A549 (cell line): ENCODE measurements at regions not wholly inside any gene's neighbourhood (a gene's known extent, or its start where the extent isn't known, plus 50 kb on each side); places are given as distances from the start of the nearest gene placed in this dataset.

Experiments
- ATAC-seq, 2 experiments: fragments of 200-7000 bp in 1 of 2; fragments of >200 bp in 1 of 2; cut with Nextera tagmentation in 1 of 2; cut with Tn5 transposase in 1 of 2; 3 replicates each; pipeline versions ENCODE4 v1.8.0 to v1.9.1; 2018 to 2020; ENCODE audit warnings: mild to moderate bottlenecking in 1 of 2, moderate library complexity in 1 of 2
- CTCF ChIA-PET: fragments of 300-600 bp; sonication (Branson Sonifier 250); formaldehyde crosslinking; extraction: SDS; loops from one replicate; lab custom pipeline; 2021; ENCODE audit warnings: antibody characterized with exemption, inconsistent platforms; lab: Yijun Ruan, JAX
- POLR2A ChIA-PET: fragments of 350-600 bp; formaldehyde crosslinking; extraction: SDS; loops from one replicate; lab custom pipeline; 2021; ENCODE audit warnings: antibody characterized with exemption, inconsistent platforms; lab: Yijun Ruan, JAX
- DNase-seq, 2 experiments: peaks; one replicate each; pipeline versions ENCODE4 v3.0.0 to v3.0.0-alpha.2; 2011 to 2016; ENCODE audit warnings: low read depth in 1 of 2, low spot score in 1 of 2
- FAIRE-seq: peaks from 2 replicates; lab custom pipeline; 2011; peaks lifted over from hg19 to GRCh38; lab: Jason Lieb, UNC
- H3K27ac ChIP-seq, 2 experiments: fragments of >200 bp; sonication (Bioruptor Twin); formaldehyde crosslinking; 3 replicates each; pipeline ENCODE4 v1.5.1; 2016 to 2017
- H3K4me1 ChIP-seq: fragments of >200 bp; sonication (Bioruptor Twin); formaldehyde crosslinking; 3 replicates; pipeline ENCODE4 v1.6.1; 2016
- H3K4me2 ChIP-seq: fragments of >200 bp; sonication (Bioruptor Twin); formaldehyde crosslinking; 3 replicates; pipeline ENCODE4 v1.6.1; 2016
- H3K4me3 ChIP-seq: fragments of >200 bp; sonication (Bioruptor Twin); formaldehyde crosslinking; 3 replicates; pipeline ENCODE4 v1.5.1; 2016
- H3K9me3 ChIP-seq: fragments of >200 bp; sonication (Bioruptor Twin); formaldehyde crosslinking; 3 replicates; pipeline ENCODE4 v1.6.1; 2016
- ATOH8 ChIP-seq: fragments of 250-450 bp; sonication (Bioruptor Pico); IDR thresholded peaks from 2 replicates; pipeline ENCODE4 v1.5.0; 2020; ENCODE audit warnings: low read depth, mild to moderate bottlenecking, moderate library complexity
- CBX8 ChIP-seq: fragments of 200-600 bp; sonication (generic); IDR thresholded peaks from 2 replicates; pipeline ENCODE4 v1.6.1; 2016
- CEBPB ChIP-seq, 2 experiments: fragments of >200 bp in 1 of 2; sonication (Bioruptor Twin) in 1 of 2; formaldehyde crosslinking in 1 of 2; IDR thresholded peaks; 2 replicates each; pipeline ENCODE4 v1.6.1; 2012 to 2016
- CHD2 ChIP-seq: fragments of 150-350 bp; IDR thresholded peaks from 2 replicates; pipeline ENCODE4 v1.6.1; 2014; ENCODE audit warnings: low read length; ENCODE audit not compliant: partially characterized antibody
- CHD4 ChIP-seq: fragments of 200-600 bp; sonication (generic); IDR thresholded peaks from 2 replicates; pipeline ENCODE4 v1.6.1; 2016; ENCODE audit warnings: antibody characterized with exemption, mild to moderate bottlenecking, borderline replicate concordance
- CTCF ChIP-seq: fragments of >200 bp; sonication (Bioruptor Twin); formaldehyde crosslinking; IDR thresholded peaks from 3 replicates; pipeline ENCODE4 v1.5.1; 2016
- EHF ChIP-seq: fragments of 250-450 bp; sonication (Bioruptor Pico); IDR thresholded peaks from 2 replicates; pipeline ENCODE4 v1.5.0; 2020; ENCODE audit warnings: mild to moderate bottlenecking
- FOSB ChIP-seq: fragments of 250-450 bp; sonication (Bioruptor Pico); IDR thresholded peaks from 2 replicates; pipeline ENCODE4 v1.5.0; 2020; ENCODE audit warnings: mild to moderate bottlenecking, moderate library complexity
- FOSL2 ChIP-seq, 2 experiments: fragments of 450-650 bp in 1 of 2; fragments of >200 bp in 1 of 2; sonication (Bioruptor Twin) in 1 of 2; formaldehyde crosslinking; IDR thresholded peaks; 2 replicates each; pipeline versions ENCODE4 v1.5.0 to v1.6.1; 2016 to 2020; ENCODE audit warnings: mild to moderate bottlenecking in 1 of 2, moderate library complexity in 1 of 2
- FOXS1 ChIP-seq: fragments of 250-450 bp; sonication (Bioruptor Pico); IDR thresholded peaks from 2 replicates; pipeline ENCODE4 v1.5.0; 2020; ENCODE audit warnings: mild to moderate bottlenecking, moderate library complexity
- HDAC2 ChIP-seq: fragments of 200-600 bp; sonication (generic); IDR thresholded peaks from 2 replicates; pipeline ENCODE4 v1.6.1; 2016
- HEYL ChIP-seq: fragments of 250-450 bp; sonication (Bioruptor Pico); IDR thresholded peaks from 2 replicates; pipeline ENCODE4 v1.8.0; 2021; ENCODE audit warnings: mild to moderate bottlenecking, moderate library complexity
- HOXA7 ChIP-seq: fragments of 250-450 bp; sonication (Bioruptor Pico); IDR thresholded peaks from 2 replicates; pipeline ENCODE4 v1.5.0; 2020; ENCODE audit warnings: mild to moderate bottlenecking, moderate library complexity
- HOXB5 ChIP-seq: fragments of 250-450 bp; sonication (Bioruptor Pico); IDR thresholded peaks from 2 replicates; pipeline ENCODE4 v1.5.0; 2020; ENCODE audit warnings: mild to moderate bottlenecking, moderate library complexity
- MAFK ChIP-seq: fragments of 450-650 bp; IDR thresholded peaks from 2 replicates; pipeline ENCODE4 v1.6.1; 2014; ENCODE audit not compliant: partially characterized antibody
- MYC ChIP-seq: IDR thresholded peaks from 2 replicates; pipeline ENCODE4 v1.6.1; 2012; ENCODE audit warnings: mild to moderate bottlenecking, inconsistent platforms, low read length, improper control_type of control experiment, borderline replicate concordance
- PHF8 ChIP-seq: fragments of 200-600 bp; sonication (generic); IDR thresholded peaks from 2 replicates; pipeline ENCODE4 v1.6.1; 2016; ENCODE audit warnings: low read depth, mild to moderate bottlenecking, antibody characterized with exemption, moderate library complexity, borderline replicate concordance
- RAD21 ChIP-seq, 2 experiments: fragments of >200 bp in 1 of 2; sonication (Bioruptor Twin) in 1 of 2; formaldehyde crosslinking in 1 of 2; IDR thresholded peaks in 1 of 2; conservative IDR thresholded peaks in 1 of 2; 2 replicates in 1 of 2; 3 replicates in 1 of 2; pipeline ENCODE4 v1.6.1; 2012 to 2018; ENCODE audit warnings: inconsistent platforms in 1 of 2
- SREBF2 ChIP-seq: fragments of 450-650 bp; IDR thresholded peaks from 2 replicates; pipeline ENCODE4 v1.6.1; 2014; ENCODE audit warnings: mild to moderate bottlenecking, moderate library complexity
- ZC3H11A ChIP-seq: fragments of 450-650 bp; IDR thresholded peaks from 2 replicates; pipeline ENCODE4 v1.6.1; 2014; ENCODE audit warnings: antibody characterized with exemption, mild to moderate bottlenecking
- ZSCAN20 ChIP-seq: fragments of 250-450 bp; sonication (Bioruptor Pico); IDR thresholded peaks from 2 replicates; pipeline ENCODE4 v1.8.0; 2022; ENCODE audit warnings: mild to moderate bottlenecking, moderate library complexity
- whole genome bisulfite sequencing: methylation state at CpG from one replicate; pipeline ENCODE4 v1.1.6; 2017; ENCODE audit errors: missing lambda C conversion rate; 5-methylcytosine and 5-hydroxymethylcytosine counted together
- TF ChIP-seq, protein P1 (sequence below): IDR thresholded peaks from 2 replicates; pipeline ENCODE4 v1.6.1; 2012; ENCODE audit warnings: low read depth, borderline replicate concordance

- Histone ChIP-seq H3K4me3 (no peak overlapping the region), H3K4me1 (no peaks in the 10 kb centered on the region), H3K27ac (no peak overlapping the region), H3K4me2 (no peak overlapping the region), H3K9me3 (no peaks in the 10 kb centered on the region)
- CTCF ChIA-PET = interaction anchor here (0.6 kb wide), 1 partner anchor 1150 kb away, joined by 3 read pairs; no protein-coding TSS in a partner anchor
- POLR2A ChIA-PET = no interaction called here
- FAIRE-seq (no peak), DNase-seq (no peak), ATAC-seq (no peak)
- TF ChIP-seq HOXB5 (CRISPR knock-in tag) (no peak), FOXS1 (no peak), SREBF2 (no peak), CHD4 (no peak), FOSL2 (IDR thresholded peaks at IDR 0.05) (no peak), FOSL2 (CRISPR knock-in tag; IDR thresholded peaks at IDR 0.05) (no peak), MYC (no peak), ZC3H11A (no peak)
- 17% methylated on average over 3 of the region's 3 CpGs for WGBS
Measured at GRCh38 chr5:66438696-66439095, 157.5 kb upstream of the MAST4 start.

GRCh38 chr5:66440202-66440680 lies 156.0 kb upstream of the MAST4 start:
- ChIA-PET POLR2A (no interaction called here), CTCF (no interaction called here)
- Histone ChIP-seq H3K9me3 (no peaks in the 10 kb centered on the region), H3K4me3 (no peak overlapping the region), H3K27ac (no peak overlapping the region), H3K4me2 (no peak overlapping the region), H3K4me1 (no peaks in the 10 kb centered on the region)
- 17% methylated on average over 5 of the region's 5 CpGs for WGBS
- no peak for FAIRE-seq
- TF ChIP-seq FOSB = no peak
- no peak for TF ChIP-seq ZSCAN20 (CRISPR knock-in tag)
- TF ChIP-seq HDAC2 = no peak
- TF ChIP-seq CHD2 = no peak
- TF ChIP-seq RAD21 (conservative IDR thresholded peaks at IDR 0.05 in 1 of 2, IDR thresholded peaks at IDR 0.05 in 1 of 2) = no peak
- TF ChIP-seq HEYL = no peak
- TF ChIP-seq EHF (CRISPR knock-in tag) = no peak
- no peak for TF ChIP-seq MAFK
- TF ChIP-seq, protein P1, sequence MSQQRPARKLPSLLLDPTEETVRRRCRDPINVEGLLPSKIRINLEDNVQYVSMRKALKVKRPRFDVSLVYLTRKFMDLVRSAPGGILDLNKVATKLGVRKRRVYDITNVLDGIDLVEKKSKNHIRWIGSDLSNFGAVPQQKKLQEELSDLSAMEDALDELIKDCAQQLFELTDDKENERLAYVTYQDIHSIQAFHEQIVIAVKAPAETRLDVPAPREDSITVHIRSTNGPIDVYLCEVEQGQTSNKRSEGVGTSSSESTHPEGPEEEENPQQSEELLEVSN = no peak
- no peak for TF ChIP-seq CEBPB (IDR thresholded peaks at IDR 0.05)
- no peak for TF ChIP-seq HOXA7 (CRISPR knock-in tag)
- no peak for ATAC-seq
- no peak for DNase-seq

- FAIRE-seq (no peak), ATAC-seq (no peak)
- WGBS = 91% methylated on average over 1 of the region's 1 CpG
- POLR2A ChIA-PET = no interaction called here
- no peak overlapping the region for H3K27ac ChIP-seq
- H3K4me1 ChIP-seq = no peaks in the 10 kb centered on the region
- CTCF ChIA-PET = no interaction called here
- H3K4me2 ChIP-seq = no peak overlapping the region
- TF ChIP-seq CEBPB (IDR thresholded peaks at IDR 0.05) (no peak), CTCF (no peak), FOSB (no peak), PHF8 (no peak), CBX8 (no peak), ATOH8 (CRISPR knock-in tag) (no peak)
- TF ChIP-seq, all 56 proteins: peak for 0
- Histone ChIP-seq H3K4me3 (no peak overlapping the region), H3K9me3 (no peaks in the 10 kb centered on the region)
- no peak for DNase-seq
Measured at GRCh38 chr5:66441351-66441750, 154.8 kb upstream of the MAST4 start.
